Activated naive CD8-positive, alpha-beta T cell treated with anti-CD3 and anti-CD28 coated beads, Interleukin-2, amount 10 ng/mL, durations not matched to agents 7 days and 5 days (primary cell): ENCODE measurements at regions not wholly inside any gene's neighbourhood (a gene's known extent, or its start where the extent isn't known, plus 50 kb on each side); places are given as distances from the start of the nearest gene placed in this dataset.

Experiments used
- ATAC-seq: fragments of 150-1000 bp; cut with Tn5 transposase; one replicate; pipeline ENCODE4 v1.10.0; 2021; ENCODE audit warnings: low read depth, moderate library complexity
- POLR2A ChIA-PET: fragments of 350-600 bp; sonication (Branson Sonifier 250); formaldehyde crosslinking; loops from one replicate; lab custom pipeline; 2021; ENCODE audit warnings: antibody characterized with exemption; lab: Charles Lee
- DNase-seq: peaks from one replicate; pipeline ENCODE4 v3.0.0; 2021
- H3K27ac Mint-ChIP-seq: one replicate; pipeline ENCODE4 v1.8.0; 2022; ENCODE audit warnings: mild to moderate bottlenecking, mixed read lengths
- H3K27me3 Mint-ChIP-seq: one replicate; pipeline ENCODE4 v1.8.0; 2022; ENCODE audit warnings: mild to moderate bottlenecking, moderate library complexity, mixed read lengths
- H3K36me3 Mint-ChIP-seq: one replicate; pipeline ENCODE4 v1.8.0; 2021; ENCODE audit warnings: mild to moderate bottlenecking, mixed read lengths
- H3K4me1 Mint-ChIP-seq: one replicate; pipeline ENCODE4 v1.8.0; 2021; ENCODE audit warnings: mixed read lengths
- H3K4me3 Mint-ChIP-seq: one replicate; pipeline ENCODE4 v1.8.0; 2022; ENCODE audit warnings: mild to moderate bottlenecking, moderate library complexity, mixed read lengths
- H3K9me3 Mint-ChIP-seq: one replicate; pipeline ENCODE4 v1.8.0; 2021; ENCODE audit warnings: mixed read lengths

DNA sequence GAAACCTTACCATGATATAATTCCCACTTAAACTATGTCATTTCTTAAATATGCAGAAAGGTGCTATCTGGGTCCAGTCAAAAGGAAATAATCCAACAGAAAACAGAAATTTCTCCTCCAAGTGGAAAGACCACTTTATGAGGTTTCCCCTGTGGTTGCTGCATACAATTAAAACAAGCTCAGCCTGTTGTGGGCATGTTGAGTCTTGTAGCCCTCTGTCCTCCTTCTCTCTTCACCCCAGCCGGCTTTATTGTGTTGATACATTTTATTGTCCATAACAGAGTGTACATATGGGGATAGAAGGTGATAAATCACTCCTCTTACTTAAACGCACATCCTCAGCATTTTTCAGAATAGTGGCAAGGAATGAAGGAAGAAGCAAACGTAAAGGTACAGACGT is 126.0 kb upstream of the MTNR1B start:
- POLR2A ChIA-PET = no interaction called here
- Mint-ChIP-seq H3K36me3 (no peaks in the 10 kb centered on the region), H3K27me3 (no peaks in the 10 kb centered on the region), H3K9me3 (no peaks in the 10 kb centered on the region), H3K27ac (no peak overlapping the region), H3K4me1 (no peaks in the 10 kb centered on the region), H3K4me3 (no peak overlapping the region)
- DNase-seq = no peak
- ATAC-seq = no peak

DNA sequence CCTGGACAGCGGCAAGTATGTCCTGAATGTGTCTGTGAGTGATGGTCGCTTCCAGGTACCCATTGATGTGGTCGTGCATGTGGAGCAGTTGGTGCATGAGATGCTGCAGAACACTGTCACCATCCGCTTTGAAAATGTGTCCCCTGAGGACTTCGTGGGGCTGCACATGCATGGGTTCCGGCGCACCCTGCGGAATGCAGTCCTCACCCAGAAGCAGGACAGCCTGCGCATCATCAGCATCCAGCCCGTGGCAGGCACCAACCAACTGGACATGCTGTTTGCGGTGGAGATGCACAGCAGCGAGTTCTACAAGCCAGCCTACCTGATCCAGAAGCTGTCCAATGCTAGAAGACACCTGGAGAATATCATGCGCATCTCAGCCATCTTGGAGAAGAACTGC is 125.3 kb upstream of the MTNR1B start:
- Mint-ChIP-seq H3K27ac (no peak overlapping the region), H3K4me3 (no peak overlapping the region), H3K9me3 (no peaks in the 10 kb centered on the region), H3K36me3 (no peaks in the 10 kb centered on the region), H3K27me3 (no peaks in the 10 kb centered on the region), H3K4me1 (no peaks in the 10 kb centered on the region)
- POLR2A ChIA-PET = no interaction called here
- DNase-seq (no peak), ATAC-seq (no peak)

DNA sequence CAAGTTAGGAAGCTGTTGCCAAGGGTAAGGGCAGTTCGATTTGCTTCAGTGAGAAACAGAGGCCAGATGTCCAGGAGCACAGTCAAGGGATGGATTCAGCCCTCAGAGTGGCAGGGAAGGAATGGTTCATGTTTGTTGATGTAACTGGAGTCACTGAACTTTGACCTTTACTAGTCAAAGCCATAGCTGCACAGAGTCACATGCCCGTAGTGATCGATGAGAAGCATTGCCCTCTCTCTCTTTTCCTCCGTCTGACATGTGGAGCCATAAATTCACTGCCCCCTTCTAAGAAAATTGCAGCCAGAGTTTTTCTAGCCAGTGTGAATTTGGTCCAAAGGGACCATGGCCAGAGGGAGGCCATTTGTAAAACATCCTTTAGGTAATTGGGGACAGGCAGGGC is 124.1 kb upstream of the MTNR1B start:
- DNase-seq = no peak
- no peak for ATAC-seq
- Mint-ChIP-seq H3K27ac (no peak overlapping the region), H3K27me3 (no peaks in the 10 kb centered on the region), H3K9me3 (no peaks in the 10 kb centered on the region), H3K36me3 (no peaks in the 10 kb centered on the region), H3K4me1 (no peaks in the 10 kb centered on the region), H3K4me3 (no peak overlapping the region)
- POLR2A ChIA-PET = no interaction called here

DNA sequence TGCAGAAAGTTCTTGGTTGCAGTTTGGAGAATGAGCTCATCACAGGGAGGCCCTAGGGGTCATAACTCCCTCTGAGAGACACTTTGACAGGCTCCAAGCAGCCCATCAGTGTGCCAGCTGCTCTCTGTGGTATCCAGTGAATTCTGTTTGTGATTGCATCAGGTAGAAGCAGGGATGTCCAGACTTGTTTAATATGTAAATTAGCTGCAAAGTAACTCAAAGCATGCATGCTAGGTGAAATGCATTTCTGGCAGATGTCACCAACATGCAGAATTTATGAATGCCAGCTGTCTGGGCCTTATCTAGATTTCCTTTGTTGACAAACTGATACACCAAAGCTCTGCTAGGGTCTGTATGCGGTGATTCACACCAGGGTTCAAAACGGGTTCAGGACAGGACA is 123.6 kb upstream of the MTNR1B start:
- POLR2A ChIA-PET = no interaction called here
- no peak for ATAC-seq
- no peaks in the 10 kb centered on the region for H3K27me3 Mint-ChIP-seq

DNA sequence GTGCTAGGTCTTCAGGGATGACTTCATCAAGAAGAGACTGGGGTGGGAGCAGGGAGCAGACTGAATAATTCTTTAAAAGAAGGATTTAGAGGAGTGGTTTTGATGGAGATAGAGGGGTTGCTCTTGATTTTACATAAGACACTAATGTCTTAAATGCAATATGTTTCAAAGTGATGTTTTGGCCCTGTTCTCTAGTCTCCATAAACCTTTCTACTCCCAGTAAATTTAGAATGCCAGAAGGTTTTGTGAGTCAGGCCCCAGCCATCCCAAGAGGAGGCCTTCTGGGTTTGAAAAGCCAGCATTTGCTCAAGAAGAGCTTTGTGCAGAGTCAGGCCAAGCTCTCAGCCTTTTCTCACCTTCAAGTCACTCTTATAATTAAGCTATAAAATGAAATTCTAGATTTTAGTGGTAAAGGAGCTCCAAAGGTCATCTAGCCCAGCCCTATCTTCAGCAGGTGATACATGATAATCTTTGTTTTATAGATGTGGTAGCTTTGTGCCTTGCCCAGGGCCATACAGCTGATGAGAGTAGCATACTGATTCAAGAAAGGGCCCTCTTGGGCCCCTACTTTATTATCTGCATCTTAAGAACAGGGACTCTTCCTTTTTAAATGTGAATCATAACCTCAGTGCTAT is 122.8 kb upstream of the MTNR1B start:
- Mint-ChIP-seq H3K27ac (no peak overlapping the region), H3K36me3 (no peaks in the 10 kb centered on the region), H3K4me3 (no peak overlapping the region), H3K4me1 (no peaks in the 10 kb centered on the region), H3K9me3 (no peaks in the 10 kb centered on the region), H3K27me3 (no peaks in the 10 kb centered on the region)
- DNase-seq (no peak), ATAC-seq (no peak)
- POLR2A ChIA-PET = no interaction called here

More for the DNA sequence above, 123.6 kb upstream of the MTNR1B start:
- H3K9me3 Mint-ChIP-seq = no peaks in the 10 kb centered on the region
- no peaks in the 10 kb centered on the region for H3K36me3 Mint-ChIP-seq
- no peaks in the 10 kb centered on the region for H3K4me1 Mint-ChIP-seq
- H3K27ac Mint-ChIP-seq = no peak overlapping the region
- no peak for DNase-seq
- no peak overlapping the region for H3K4me3 Mint-ChIP-seq

DNA sequence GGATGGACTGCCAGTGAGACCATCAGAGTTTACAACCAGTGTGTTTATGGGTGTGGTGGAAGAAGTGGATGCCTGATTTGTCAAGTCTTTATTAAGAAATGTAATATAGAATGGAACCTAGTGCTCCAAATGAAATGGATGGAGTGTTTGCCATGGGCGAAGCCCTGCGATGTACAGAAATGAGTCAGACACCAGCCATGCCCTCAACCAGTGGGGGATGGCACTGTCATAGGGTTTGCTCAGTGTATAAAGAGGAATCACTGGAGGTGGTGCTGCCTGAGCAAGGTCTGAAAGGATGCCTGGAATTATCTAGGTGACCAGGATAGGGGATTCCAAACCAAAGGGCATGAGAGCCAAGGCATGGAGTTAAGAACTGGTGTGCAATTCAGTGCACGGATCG is 120.9 kb upstream of the MTNR1B start:
- Mint-ChIP-seq H3K4me1 (no peaks in the 10 kb centered on the region), H3K27ac (no peak overlapping the region), H3K27me3 (no peaks in the 10 kb centered on the region), H3K9me3 (no peaks in the 10 kb centered on the region), H3K36me3 (no peaks in the 10 kb centered on the region), H3K4me3 (no peak overlapping the region)
- POLR2A ChIA-PET = no interaction called here
- DNase-seq (no peak), ATAC-seq (no peak)

DNA sequence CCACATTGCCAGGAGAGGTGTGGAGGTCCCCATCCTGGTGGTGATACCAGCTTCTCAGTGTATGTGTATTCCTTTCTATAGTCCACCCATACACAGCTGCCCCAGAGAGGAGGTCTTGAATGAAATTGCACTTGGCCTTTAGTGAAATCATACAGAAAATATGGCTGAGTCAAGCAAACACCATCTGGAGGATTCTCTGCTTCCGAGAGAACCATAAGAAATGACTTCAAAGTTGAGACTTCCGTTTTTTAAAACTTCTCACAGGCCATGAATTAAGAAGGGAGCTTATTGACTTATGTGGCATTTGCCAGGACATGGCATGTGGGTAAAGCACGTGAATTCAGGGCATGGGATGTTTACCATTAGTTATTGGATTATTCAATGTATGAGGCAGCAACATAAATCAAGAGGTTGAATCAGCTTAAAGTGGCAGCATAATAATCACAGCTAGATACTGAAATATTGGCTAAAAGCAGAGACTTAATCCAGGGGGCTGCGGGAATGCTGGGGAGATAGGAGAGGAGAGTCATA is 119.1 kb upstream of the MTNR1B start:
- Mint-ChIP-seq H3K36me3 (no peaks in the 10 kb centered on the region), H3K27ac (no peak overlapping the region)
- POLR2A ChIA-PET = no interaction called here

DNA sequence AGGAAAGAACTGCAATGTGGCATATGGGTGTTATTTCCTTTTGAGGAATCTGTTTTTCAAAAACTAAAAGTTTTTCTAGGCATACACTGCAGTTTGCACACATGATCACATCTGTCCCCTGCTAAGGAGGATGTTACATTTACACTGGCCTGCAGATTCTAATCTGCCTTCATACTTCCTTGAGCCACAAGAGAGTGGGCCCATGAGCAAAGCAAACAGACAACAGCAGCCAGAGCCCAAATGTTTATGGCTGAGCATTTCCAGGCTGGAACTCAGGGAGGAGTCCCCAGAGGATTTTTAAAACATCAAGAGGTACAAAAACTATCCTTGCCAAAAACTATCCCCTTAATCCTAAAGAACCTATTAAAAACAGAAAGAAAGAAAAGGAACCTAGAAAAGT is 117.2 kb upstream of the MTNR1B start:
- Mint-ChIP-seq H3K4me1 (no peaks in the 10 kb centered on the region), H3K4me3 (no peak overlapping the region), H3K9me3 (no peaks in the 10 kb centered on the region), H3K27ac (no peak overlapping the region), H3K36me3 (no peaks in the 10 kb centered on the region), H3K27me3 (peaks cover 2% of the 10 kb centered on the region)
- no peak for DNase-seq
- no peak for ATAC-seq
- POLR2A ChIA-PET = no interaction called here

More for the DNA sequence above, 119.1 kb upstream of the MTNR1B start:
- no peak for ATAC-seq
- no peaks in the 10 kb centered on the region for H3K9me3 Mint-ChIP-seq
- no peak for DNase-seq
- H3K4me1 Mint-ChIP-seq = no peaks in the 10 kb centered on the region
- H3K4me3 Mint-ChIP-seq = no peak overlapping the region
- H3K27me3 Mint-ChIP-seq = no peaks in the 10 kb centered on the region

DNA sequence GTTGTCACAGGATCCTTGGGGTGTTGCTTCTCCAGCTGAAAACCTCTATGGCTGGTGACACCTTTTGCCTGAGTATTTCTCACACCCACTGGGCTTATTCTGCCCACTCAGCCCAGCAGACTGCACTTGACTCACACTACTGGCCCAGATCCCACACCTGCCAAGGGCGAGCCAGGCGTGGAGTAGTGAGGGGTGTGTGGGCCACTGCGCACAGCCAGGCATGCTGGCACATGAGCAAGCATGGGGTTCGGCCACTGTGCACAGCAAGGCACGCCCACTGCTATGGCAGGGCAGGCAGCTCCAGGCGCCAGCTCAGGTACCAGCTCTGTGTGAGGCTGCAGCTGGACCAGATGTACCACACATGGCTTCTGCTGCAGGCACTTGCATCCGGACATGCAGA is 116.5 kb upstream of the MTNR1B start:
- no peak overlapping the region for H3K27ac Mint-ChIP-seq
- peaks cover 2% of the 10 kb centered on the region for H3K27me3 Mint-ChIP-seq
- DNase-seq = no peak
- H3K4me3 Mint-ChIP-seq = no peak overlapping the region
- ATAC-seq = no peak
- POLR2A ChIA-PET = no interaction called here
- H3K4me1 Mint-ChIP-seq = no peaks in the 10 kb centered on the region
- no peaks in the 10 kb centered on the region for H3K9me3 Mint-ChIP-seq
- H3K36me3 Mint-ChIP-seq = no peaks in the 10 kb centered on the region

DNA sequence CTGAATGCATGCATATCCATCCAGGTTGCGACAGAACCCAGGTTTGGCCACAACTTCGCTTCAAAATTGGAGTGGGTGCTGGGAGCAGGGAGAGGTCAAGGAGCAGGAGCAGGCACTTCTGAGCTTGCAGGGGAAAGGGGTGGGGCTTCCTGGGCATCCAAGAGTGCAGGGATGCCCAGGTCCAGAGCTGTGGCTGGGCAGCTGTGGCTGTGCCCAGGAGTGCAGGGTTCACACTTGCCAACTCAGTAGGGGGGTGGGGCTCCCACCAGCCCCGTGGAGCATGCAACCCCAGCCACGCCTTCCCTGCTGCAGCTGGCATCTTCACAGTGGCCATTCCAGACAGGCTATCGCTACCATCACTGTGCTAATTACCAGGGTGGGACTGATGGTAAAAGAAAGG is 115.3 kb upstream of the MTNR1B start:
- no peak for DNase-seq
- no peaks in the 10 kb centered on the region for H3K36me3 Mint-ChIP-seq
- no peak overlapping the region for H3K4me3 Mint-ChIP-seq
- POLR2A ChIA-PET = no interaction called here
- H3K27me3 Mint-ChIP-seq = peaks cover 2% of the 10 kb centered on the region
- H3K4me1 Mint-ChIP-seq = no peaks in the 10 kb centered on the region
- H3K27ac Mint-ChIP-seq = no peak overlapping the region
- no peaks in the 10 kb centered on the region for H3K9me3 Mint-ChIP-seq
- no peak for ATAC-seq

DNA sequence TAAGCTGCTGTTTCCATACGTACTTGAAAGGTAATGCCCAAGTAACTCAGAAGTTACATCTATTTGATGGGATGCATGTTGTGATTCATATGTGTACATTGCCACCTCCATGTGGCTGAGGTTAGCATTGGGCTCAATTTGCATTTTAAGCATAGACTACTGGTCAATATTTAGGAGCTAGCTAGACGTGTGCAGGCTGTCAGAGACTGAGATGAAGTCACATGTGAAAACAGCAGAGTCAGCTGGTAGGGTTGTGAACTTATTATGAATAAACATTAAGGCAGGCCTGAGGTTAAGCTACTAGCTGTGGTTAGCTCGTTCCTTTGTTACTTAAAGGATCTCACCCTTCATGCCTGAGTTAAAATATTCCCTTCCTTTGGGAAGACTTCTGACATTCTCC is 114.5 kb upstream of the MTNR1B start:
- no peak for ATAC-seq
- H3K27ac Mint-ChIP-seq = no peak overlapping the region
- H3K4me1 Mint-ChIP-seq = no peaks in the 10 kb centered on the region
- no peak for DNase-seq
- H3K36me3 Mint-ChIP-seq = no peaks in the 10 kb centered on the region
- POLR2A ChIA-PET = no interaction called here
- H3K9me3 Mint-ChIP-seq = no peaks in the 10 kb centered on the region
- no peak overlapping the region for H3K4me3 Mint-ChIP-seq
- H3K27me3 Mint-ChIP-seq = peaks cover 2% of the 10 kb centered on the region

DNA sequence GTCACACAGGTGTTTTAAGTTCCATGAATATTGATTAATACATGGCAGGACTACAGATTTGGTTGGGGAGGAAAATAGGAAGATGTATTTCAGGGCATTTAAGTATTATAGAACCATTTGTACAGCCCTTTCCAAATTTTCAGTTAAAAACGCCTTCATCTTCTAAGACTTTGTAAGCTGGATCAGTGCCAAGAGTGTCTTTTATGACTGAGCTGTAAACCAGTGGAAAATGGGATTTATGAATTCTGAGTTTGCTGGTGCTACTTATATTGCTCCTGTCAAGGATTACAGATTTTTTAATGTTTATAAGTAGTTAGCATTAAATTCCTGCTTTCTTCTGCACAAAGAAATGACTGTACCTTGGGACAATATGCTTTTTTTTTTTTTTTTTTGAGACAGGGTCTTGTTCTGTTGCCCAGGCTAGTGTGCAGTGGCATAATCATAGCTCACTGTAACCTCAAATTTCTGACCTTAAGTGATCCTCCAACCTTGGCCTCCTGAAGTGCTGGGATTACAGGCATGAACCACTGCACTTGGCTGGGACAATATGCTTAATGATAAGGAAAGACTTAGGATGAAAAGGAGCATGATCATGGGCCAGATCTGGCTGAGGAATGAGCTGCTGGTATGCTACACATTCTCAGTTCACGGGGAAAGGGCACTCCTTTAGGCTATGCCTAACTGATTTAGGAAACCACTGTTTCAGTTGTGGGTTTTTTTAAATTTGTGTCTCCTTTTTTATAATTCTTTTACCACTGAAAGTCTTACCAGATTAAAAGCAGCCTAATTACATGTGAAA is 113.6 kb upstream of the MTNR1B start:
- DNase-seq = no peak
- Mint-ChIP-seq H3K36me3 (no peaks in the 10 kb centered on the region), H3K4me1 (no peaks in the 10 kb centered on the region), H3K27me3 (peaks cover 2% of the 10 kb centered on the region), H3K27ac (no peak overlapping the region), H3K4me3 (no peak overlapping the region), H3K9me3 (no peaks in the 10 kb centered on the region)
- POLR2A ChIA-PET = no interaction called here
- ATAC-seq = no peak

DNA sequence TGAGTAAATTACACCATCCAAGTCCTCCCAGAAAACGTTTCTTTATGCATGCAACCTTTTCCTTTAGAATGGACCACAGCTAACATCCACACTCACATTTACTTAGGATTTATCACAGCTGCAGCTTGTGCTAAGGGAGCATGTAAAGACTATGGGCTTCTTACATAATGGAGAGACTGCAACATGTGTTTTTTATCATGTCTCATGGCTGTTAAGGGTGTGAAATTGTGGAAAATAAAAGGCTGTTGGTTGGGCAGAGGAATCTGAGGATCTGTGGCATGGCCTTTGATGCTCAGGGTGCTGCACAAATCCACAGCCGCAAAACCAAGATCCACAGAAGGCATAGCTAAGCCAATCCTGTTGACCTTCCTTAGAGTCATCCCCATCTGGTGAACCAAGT is 112.0 kb upstream of the MTNR1B start:
- DNase-seq (no peak), ATAC-seq (no peak)
- POLR2A ChIA-PET = no interaction called here
- no peaks in the 10 kb centered on the region for H3K9me3 Mint-ChIP-seq
- peaks cover 2% of the 10 kb centered on the region for H3K27me3 Mint-ChIP-seq
- no peaks in the 10 kb centered on the region for H3K36me3 Mint-ChIP-seq
- H3K4me3 Mint-ChIP-seq = no peak overlapping the region
- no peaks in the 10 kb centered on the region for H3K4me1 Mint-ChIP-seq
- H3K27ac Mint-ChIP-seq = no peak overlapping the region

DNA sequence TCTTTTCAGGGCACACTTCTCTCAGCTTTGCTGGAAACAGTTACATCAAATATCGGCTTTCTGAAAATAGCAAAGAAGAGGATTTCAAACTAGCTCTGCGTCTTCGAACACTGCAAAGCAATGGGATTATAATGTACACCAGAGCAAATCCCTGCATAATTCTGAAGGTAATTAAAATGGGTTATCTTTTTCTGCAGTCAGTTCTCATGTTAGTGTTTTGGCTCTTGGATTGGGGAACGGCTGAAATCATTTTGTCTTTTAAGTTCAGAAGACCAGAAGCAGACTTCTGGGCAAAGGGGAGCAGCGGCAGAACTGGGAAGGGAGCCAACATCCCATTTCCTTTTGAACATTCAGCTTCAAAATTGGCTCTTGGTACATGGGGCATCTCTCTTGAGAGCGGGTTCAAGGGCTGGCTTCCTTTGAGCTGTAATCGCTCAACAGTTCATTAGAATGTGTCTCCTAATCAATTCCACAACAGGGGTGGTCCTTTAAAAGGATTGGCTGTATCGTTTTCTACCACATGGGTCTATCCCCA is 110.2 kb upstream of the MTNR1B start:
- Mint-ChIP-seq H3K27ac (no peak overlapping the region), H3K36me3 (no peaks in the 10 kb centered on the region), H3K9me3 (no peaks in the 10 kb centered on the region), H3K4me3 (no peak overlapping the region), H3K4me1 (no peaks in the 10 kb centered on the region), H3K27me3 (peaks cover 4% of the 10 kb centered on the region)
- DNase-seq = no peak
- POLR2A ChIA-PET = no interaction called here
- ATAC-seq = no peak
